WTC11 (cell line): ENCODE measurements at regions not wholly inside any gene's neighbourhood (a gene's known extent, or its start where the extent isn't known, plus 50 kb on each side); places are given as distances from the start of the nearest gene placed in this dataset.

Experiments
- ATAC-seq: fragments of 200-7000 bp; cut with Tn5 transposase; 2 replicates; pipeline ENCODE4 v1.10.0; 2021; ENCODE audit warnings: mild to moderate bottlenecking, moderate library complexity
- CTCF ChIA-PET: fragments of 300-600 bp; sonication (Branson Sonifier 250); formaldehyde crosslinking; loops from one replicate; lab custom pipeline; 2021; ENCODE audit warnings: antibody characterized with exemption; lab: Charles Lee
- POLR2A ChIA-PET: fragments of 350-600 bp; sonication (Branson Sonifier 250); formaldehyde crosslinking; loops from one replicate; lab custom pipeline; 2021; ENCODE audit warnings: antibody characterized with exemption; lab: Charles Lee
- DNase-seq: peaks from one replicate; pipeline ENCODE4 v3.0.0; 2021; ENCODE audit warnings: low spot score
- H3K27ac Mint-ChIP-seq: 2 replicates; pipeline ENCODE4 v1.8.0; 2021; ENCODE audit warnings: mixed read lengths
- H3K27me3 Mint-ChIP-seq: 2 replicates; pipeline ENCODE4 v1.8.0; 2021; ENCODE audit warnings: low read depth, mild to moderate bottlenecking, moderate library complexity, mixed read lengths
- H3K36me3 Mint-ChIP-seq: 2 replicates; pipeline ENCODE4 v1.8.0; 2021; ENCODE audit warnings: mixed read lengths
- H3K4me1 Mint-ChIP-seq: 2 replicates; pipeline ENCODE4 v1.8.0; 2022; ENCODE audit warnings: mixed read lengths
- H3K4me3 Mint-ChIP-seq: 2 replicates; pipeline ENCODE4 v1.8.0; 2021; ENCODE audit warnings: mild to moderate bottlenecking, moderate library complexity, mixed read lengths
- H3K9me3 Mint-ChIP-seq: 2 replicates; pipeline ENCODE4 v1.8.0; 2021; ENCODE audit warnings: mixed read lengths
- EMX1 ChIP-seq: fragments of 250-450 bp; sonication (Bioruptor Pico); IDR thresholded peaks from 2 replicates; pipeline ENCODE4 v1.8.0; 2021; ENCODE audit warnings: mild to moderate bottlenecking
- ESRRA ChIP-seq: sonication (generic); formaldehyde crosslinking; IDR thresholded peaks from 2 replicates; pipeline ENCODE4 v1.8.1; 2022; ENCODE audit warnings: mild to moderate bottlenecking, missing genetic modification reagents, borderline replicate concordance
- GTF2I ChIP-seq: fragments of 250-450 bp; sonication (Bioruptor Pico); conservative IDR thresholded peaks from 2 replicates; pipeline ENCODE4 v1.4.0; 2021; ENCODE audit warnings: mild to moderate bottlenecking
- KAT7 ChIP-seq: sonication (generic); formaldehyde crosslinking; IDR thresholded peaks from 2 replicates; pipeline ENCODE4 v1.8.1; 2023; ENCODE audit warnings: missing genetic modification reagents, mild to moderate bottlenecking, borderline replicate concordance
- MXD4 ChIP-seq: fragments of 250-450 bp; sonication (Bioruptor Pico); IDR thresholded peaks from 2 replicates; pipeline ENCODE4 v1.8.0; 2021; ENCODE audit warnings: mild to moderate bottlenecking, moderate library complexity, borderline replicate concordance
- NFATC4 ChIP-seq: fragments of 250-450 bp; sonication (Bioruptor Pico); IDR thresholded peaks from 2 replicates; pipeline ENCODE4 v1.9.0; 2021; ENCODE audit warnings: mild to moderate bottlenecking
- NFE2L1 ChIP-seq: sonication (generic); formaldehyde crosslinking; IDR thresholded peaks from 2 replicates; pipeline ENCODE4 v1.8.1; 2023; ENCODE audit warnings: missing genetic modification reagents
- NR3C1 ChIP-seq: sonication (generic); formaldehyde crosslinking; conservative IDR thresholded peaks from 2 replicates; pipeline ENCODE4 v1.8.1; 2023; ENCODE audit warnings: low read depth, mild to moderate bottlenecking, missing genetic modification reagents
- PRRX2 ChIP-seq: fragments of 250-450 bp; sonication (Bioruptor Pico); IDR thresholded peaks from 2 replicates; pipeline ENCODE4 v1.8.0; 2021; ENCODE audit warnings: mild to moderate bottlenecking
- TCF7 ChIP-seq: sonication (generic); formaldehyde crosslinking; IDR thresholded peaks from 2 replicates; pipeline ENCODE4 v1.8.0; 2022; ENCODE audit warnings: mild to moderate bottlenecking, low read depth, missing genetic modification reagents, moderate library complexity
- ZNF121 ChIP-seq: sonication (generic); formaldehyde crosslinking; IDR thresholded peaks from 2 replicates; pipeline ENCODE4 v1.8.0; 2023; ENCODE audit warnings: missing genetic modification reagents
- ZNF138 ChIP-seq: sonication (generic); formaldehyde crosslinking; conservative IDR thresholded peaks from 2 replicates; pipeline ENCODE4 v1.8.1; 2022; ENCODE audit warnings: mild to moderate bottlenecking, moderate library complexity, missing genetic modification reagents
- ZNF396 ChIP-seq: fragments of 250-450 bp; sonication (Bioruptor Pico); IDR thresholded peaks from 2 replicates; pipeline ENCODE4 v1.8.0; 2021; ENCODE audit warnings: mild to moderate bottlenecking, moderate library complexity, borderline replicate concordance
- ZNF416 ChIP-seq: fragments of 250-450 bp; sonication (Bioruptor Pico); IDR thresholded peaks from 2 replicates; pipeline ENCODE4 v1.9.0; 2021; ENCODE audit warnings: mild to moderate bottlenecking, inconsistent platforms
- ZNF423 ChIP-seq: fragments of 250-450 bp; sonication (Bioruptor Pico); IDR thresholded peaks from 2 replicates; pipeline ENCODE4 v2.1.2; 2022; ENCODE audit warnings: mild to moderate bottlenecking, moderate library complexity
- TF ChIP-seq, protein P1 (sequence below): fragments of 250-450 bp; sonication (Bioruptor Pico); conservative IDR thresholded peaks from 2 replicates; pipeline ENCODE4 v1.9.0; 2021; ENCODE audit warnings: mild to moderate bottlenecking
- TF ChIP-seq, protein P2 (sequence below): fragments of 250-450 bp; sonication (Bioruptor Pico); IDR thresholded peaks from 2 replicates; pipeline ENCODE4 v2.1.2; 2022; ENCODE audit warnings: mild to moderate bottlenecking, moderate library complexity
- TF ChIP-seq, protein P3 (sequence below): fragments of 250-450 bp; sonication (Bioruptor Pico); IDR thresholded peaks from 2 replicates; pipeline ENCODE4 v1.9.0; 2021; ENCODE audit warnings: mild to moderate bottlenecking
- TF ChIP-seq, protein P4 (sequence below): fragments of 250-450 bp; sonication (Bioruptor Pico); IDR thresholded peaks from 2 replicates; pipeline ENCODE4 v1.9.0; 2021; ENCODE audit warnings: mild to moderate bottlenecking
- TF ChIP-seq, protein P5 (sequence below): sonication (generic); formaldehyde crosslinking; IDR thresholded peaks from 2 replicates; pipeline ENCODE4 v1.8.1; 2023; ENCODE audit warnings: mild to moderate bottlenecking, missing genetic modification reagents

DNA sequence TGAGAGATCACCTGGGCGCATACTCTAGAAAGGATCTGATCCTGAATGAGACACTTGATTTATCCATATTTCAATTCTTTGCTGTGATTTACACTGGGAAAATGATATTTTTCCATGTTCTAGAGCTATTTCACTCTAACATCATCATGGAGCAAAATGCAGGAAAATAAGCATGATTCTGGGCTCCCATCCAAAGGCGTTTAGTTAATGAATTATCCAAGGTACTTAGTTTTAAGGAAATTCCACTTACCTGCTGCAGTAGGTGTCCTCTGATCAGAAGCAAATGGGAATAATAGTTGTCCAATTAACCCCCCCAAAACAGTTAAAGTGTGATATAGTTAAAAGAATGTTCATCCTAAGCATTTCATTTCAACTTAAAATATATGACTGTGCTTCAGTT, 204.5 kb upstream of the PRKD1 start:
- no peak for DNase-seq
- H3K4me3 Mint-ChIP-seq = no peak overlapping the region
- no peak for ATAC-seq
- 0 out of 2 replicates have a peak, but pooled peaks cover 3% of the 10 kb centered on the region for H3K9me3 Mint-ChIP-seq
- no peak for TF ChIP-seq MXD4
- no peak for TF ChIP-seq ZNF138 (CRISPR knock-in tag)
- TF ChIP-seq, protein P1, sequence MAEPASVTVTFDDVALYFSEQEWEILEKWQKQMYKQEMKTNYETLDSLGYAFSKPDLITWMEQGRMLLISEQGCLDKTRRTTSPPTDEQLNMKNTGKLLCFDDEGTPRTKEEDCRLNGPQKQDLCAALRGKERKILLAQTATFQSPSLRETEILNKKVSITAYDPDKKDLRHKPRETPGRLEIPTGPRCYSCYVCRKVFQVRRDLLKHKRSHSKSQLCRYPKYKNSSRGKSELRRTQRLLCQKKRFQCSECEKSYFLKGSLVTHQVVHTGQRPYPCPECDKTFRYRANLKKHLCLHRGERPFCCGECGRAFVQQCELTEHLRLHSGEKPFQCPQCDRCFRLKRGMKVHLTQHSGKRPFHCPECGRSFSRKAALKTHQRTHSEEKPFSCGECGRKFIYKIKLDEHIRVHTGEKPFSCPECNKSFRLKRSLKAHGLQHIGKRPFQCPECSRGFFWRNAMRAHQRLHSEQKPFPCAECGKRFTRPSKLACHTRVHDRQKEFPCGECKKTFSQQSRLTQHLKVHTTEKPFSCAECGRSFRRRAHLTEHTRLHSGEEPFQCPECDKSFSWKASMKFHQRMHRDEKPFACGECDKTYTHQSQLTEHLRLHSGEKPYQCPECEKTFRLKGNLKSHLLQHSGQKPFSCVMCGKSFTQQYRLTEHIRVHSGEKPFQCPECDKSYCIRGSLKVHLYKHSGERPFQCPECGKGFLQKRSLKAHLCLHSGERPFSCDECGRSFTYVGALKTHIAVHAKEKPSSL (CRISPR knock-in tag) = no peak
- TF ChIP-seq NR3C1 (CRISPR knock-in tag) = no peak
- ChIA-PET POLR2A (no interaction called here), CTCF (no interaction called here)
- H3K36me3 Mint-ChIP-seq = no peaks in the 10 kb centered on the region
- no peak overlapping the region for H3K27ac Mint-ChIP-seq
- H3K4me1 Mint-ChIP-seq = 0 out of 2 replicates have a peak, but pooled peaks cover 5% of the 10 kb centered on the region
- no peaks in the 10 kb centered on the region for H3K27me3 Mint-ChIP-seq

DNA sequence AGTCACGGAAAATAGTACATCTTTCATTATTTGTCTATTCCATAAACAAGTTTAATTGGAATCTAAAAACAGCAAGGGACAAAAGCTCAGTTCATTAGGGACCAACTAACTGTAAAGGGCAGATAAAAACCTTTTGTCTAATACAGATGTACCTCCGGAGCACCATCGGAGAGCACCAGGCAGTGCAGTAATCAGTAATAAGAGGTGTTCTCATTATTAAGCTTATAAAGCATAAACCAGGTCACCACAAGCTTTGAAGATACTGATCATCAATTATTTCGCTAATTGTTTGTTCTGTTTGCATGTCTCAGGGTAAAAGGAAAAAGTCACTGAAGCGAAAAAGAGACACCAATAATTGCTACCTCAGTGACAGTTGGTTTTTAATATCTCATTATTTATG, 207.3 kb upstream of the PRKD1 start:
- no peak for ATAC-seq
- DNase-seq = no peak
- CTCF ChIA-PET = no interaction called here
- Mint-ChIP-seq H3K36me3 (no peaks in the 10 kb centered on the region), H3K9me3 (no peaks in the 10 kb centered on the region), H3K27ac (no peak overlapping the region), H3K27me3 (no peaks in the 10 kb centered on the region), H3K4me3 (no peak overlapping the region), H3K4me1 (0 out of 2 replicates have a peak, but pooled peaks cover 2% of the 10 kb centered on the region)
- POLR2A ChIA-PET = no interaction called here
- TF ChIP-seq ZNF121 (CRISPR knock-in tag) = no peak
- TF ChIP-seq KAT7 (CRISPR knock-in tag) = no peak
- no peak for TF ChIP-seq GTF2I
- TF ChIP-seq, protein P1 (CRISPR knock-in tag) = no peak
- TF ChIP-seq PRRX2 = no peak
- TF ChIP-seq TCF7 = no peak
- no peak for TF ChIP-seq ZNF416
- TF ChIP-seq, protein P2, sequence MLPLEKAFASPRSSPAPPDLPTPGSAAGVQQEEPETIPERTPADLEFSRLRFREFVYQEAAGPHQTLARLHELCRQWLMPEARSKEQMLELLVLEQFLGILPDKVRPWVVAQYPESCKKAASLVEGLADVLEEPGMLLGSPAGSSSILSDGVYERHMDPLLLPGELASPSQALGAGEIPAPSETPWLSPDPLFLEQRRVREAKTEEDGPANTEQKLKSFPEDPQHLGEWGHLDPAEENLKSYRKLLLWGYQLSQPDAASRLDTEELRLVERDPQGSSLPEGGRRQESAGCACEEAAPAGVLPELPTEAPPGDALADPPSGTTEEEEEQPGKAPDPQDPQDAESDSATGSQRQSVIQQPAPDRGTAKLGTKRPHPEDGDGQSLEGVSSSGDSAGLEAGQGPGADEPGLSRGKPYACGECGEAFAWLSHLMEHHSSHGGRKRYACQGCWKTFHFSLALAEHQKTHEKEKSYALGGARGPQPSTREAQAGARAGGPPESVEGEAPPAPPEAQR = no peak
- no peak for TF ChIP-seq NFE2L1 (CRISPR knock-in tag)
- TF ChIP-seq, protein P3, sequence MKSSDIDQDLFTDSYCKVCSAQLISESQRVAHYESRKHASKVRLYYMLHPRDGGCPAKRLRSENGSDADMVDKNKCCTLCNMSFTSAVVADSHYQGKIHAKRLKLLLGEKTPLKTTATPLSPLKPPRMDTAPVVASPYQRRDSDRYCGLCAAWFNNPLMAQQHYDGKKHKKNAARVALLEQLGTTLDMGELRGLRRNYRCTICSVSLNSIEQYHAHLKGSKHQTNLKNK (CRISPR knock-in tag) = no peak
- TF ChIP-seq ESRRA (CRISPR knock-in tag) = no peak
- TF ChIP-seq ZNF423 (CRISPR knock-in tag) = no peak
- TF ChIP-seq, protein P4, sequence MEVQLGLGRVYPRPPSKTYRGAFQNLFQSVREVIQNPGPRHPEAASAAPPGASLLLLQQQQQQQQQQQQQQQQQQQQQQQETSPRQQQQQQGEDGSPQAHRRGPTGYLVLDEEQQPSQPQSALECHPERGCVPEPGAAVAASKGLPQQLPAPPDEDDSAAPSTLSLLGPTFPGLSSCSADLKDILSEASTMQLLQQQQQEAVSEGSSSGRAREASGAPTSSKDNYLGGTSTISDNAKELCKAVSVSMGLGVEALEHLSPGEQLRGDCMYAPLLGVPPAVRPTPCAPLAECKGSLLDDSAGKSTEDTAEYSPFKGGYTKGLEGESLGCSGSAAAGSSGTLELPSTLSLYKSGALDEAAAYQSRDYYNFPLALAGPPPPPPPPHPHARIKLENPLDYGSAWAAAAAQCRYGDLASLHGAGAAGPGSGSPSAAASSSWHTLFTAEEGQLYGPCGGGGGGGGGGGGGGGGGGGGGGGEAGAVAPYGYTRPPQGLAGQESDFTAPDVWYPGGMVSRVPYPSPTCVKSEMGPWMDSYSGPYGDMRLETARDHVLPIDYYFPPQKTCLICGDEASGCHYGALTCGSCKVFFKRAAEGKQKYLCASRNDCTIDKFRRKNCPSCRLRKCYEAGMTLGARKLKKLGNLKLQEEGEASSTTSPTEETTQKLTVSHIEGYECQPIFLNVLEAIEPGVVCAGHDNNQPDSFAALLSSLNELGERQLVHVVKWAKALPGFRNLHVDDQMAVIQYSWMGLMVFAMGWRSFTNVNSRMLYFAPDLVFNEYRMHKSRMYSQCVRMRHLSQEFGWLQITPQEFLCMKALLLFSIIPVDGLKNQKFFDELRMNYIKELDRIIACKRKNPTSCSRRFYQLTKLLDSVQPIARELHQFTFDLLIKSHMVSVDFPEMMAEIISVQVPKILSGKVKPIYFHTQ (CRISPR knock-in tag) = no peak
- TF ChIP-seq NFATC4 (CRISPR knock-in tag) = no peak
- TF ChIP-seq EMX1 = no peak
- no peak for TF ChIP-seq ZNF396
- TF ChIP-seq, protein P5, sequence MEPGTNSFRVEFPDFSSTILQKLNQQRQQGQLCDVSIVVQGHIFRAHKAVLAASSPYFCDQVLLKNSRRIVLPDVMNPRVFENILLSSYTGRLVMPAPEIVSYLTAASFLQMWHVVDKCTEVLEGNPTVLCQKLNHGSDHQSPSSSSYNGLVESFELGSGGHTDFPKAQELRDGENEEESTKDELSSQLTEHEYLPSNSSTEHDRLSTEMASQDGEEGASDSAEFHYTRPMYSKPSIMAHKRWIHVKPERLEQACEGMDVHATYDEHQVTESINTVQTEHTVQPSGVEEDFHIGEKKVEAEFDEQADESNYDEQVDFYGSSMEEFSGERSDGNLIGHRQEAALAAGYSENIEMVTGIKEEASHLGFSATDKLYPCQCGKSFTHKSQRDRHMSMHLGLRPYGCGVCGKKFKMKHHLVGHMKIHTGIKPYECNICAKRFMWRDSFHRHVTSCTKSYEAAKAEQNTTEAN (CRISPR knock-in tag) = no peak
